Activated T-cell treated with anti-CD3 and anti-CD28 coated beads, Interleukin-2, amount 50 U/mL, for 4 hours (primary cell): ENCODE measurements at regions not wholly inside any gene's neighbourhood (a gene's known extent, or its start where the extent isn't known, plus 50 kb on each side); places are given as distances from the start of the nearest gene placed in this dataset.

ENCODE experiments used
- ATAC-seq, 2 donors: fragments of 200-7000 bp; cut with Tn5 transposase; one replicate each; pipeline ENCODE4 v1.10.0; 2021
- DNase-seq: peaks from one replicate; pipeline ENCODE4 v3.0.0-alpha.2; 2020
- H3K27me3 Mint-ChIP-seq: one replicate; pipeline ENCODE4 v1.8.0; 2021; ENCODE audit warnings: low read depth, mixed read lengths
- H3K36me3 Mint-ChIP-seq: one replicate; pipeline ENCODE4 v1.8.0; 2022; ENCODE audit warnings: mixed read lengths; ENCODE audit not compliant: insufficient read depth
- H3K4me1 Mint-ChIP-seq: one replicate; pipeline ENCODE4 v1.8.0; 2021; ENCODE audit warnings: low read depth, mixed read lengths
- H3K4me3 Mint-ChIP-seq: one replicate; pipeline ENCODE4 v1.8.0; 2021; ENCODE audit warnings: mild to moderate bottlenecking, moderate library complexity, mixed read lengths
- H3K9me3 Mint-ChIP-seq: one replicate; pipeline ENCODE4 v1.8.0; 2021; ENCODE audit warnings: mixed read lengths

DNA sequence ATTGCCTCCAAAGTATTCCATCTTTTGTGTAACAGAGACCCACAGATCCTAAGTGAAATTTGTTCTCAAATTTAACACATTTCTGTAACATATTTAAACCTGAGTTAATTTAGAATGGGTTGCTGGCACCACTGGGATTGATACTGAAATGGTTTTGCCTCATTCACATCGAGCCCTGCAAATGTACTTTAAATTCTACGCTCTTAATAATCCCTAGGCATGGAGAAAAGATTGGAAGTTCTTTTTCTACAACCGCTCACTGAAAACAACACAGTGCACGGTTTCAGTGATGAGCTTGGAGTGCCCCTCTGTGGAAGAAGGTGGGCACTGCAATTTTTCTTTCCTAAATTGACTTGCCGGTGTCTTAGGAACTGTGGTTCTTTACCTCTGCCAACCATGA is 109.9 kb upstream of the ATP11B start:
- H3K9me3 Mint-ChIP-seq, result no peaks in the 10 kb centered on the region
- H3K4me1 Mint-ChIP-seq, result peaks cover 10% of the 10 kb centered on the region
- H3K4me3 Mint-ChIP-seq, result peak overlapping the region; percentile 72
- DNase-seq (peak; percentile 45), ATAC-seq (peak; percentile 53 to 56)
- peaks cover 25% of the 10 kb centered on the region for H3K27me3 Mint-ChIP-seq
- H3K36me3 Mint-ChIP-seq, result no peaks in the 10 kb centered on the region

DNA sequence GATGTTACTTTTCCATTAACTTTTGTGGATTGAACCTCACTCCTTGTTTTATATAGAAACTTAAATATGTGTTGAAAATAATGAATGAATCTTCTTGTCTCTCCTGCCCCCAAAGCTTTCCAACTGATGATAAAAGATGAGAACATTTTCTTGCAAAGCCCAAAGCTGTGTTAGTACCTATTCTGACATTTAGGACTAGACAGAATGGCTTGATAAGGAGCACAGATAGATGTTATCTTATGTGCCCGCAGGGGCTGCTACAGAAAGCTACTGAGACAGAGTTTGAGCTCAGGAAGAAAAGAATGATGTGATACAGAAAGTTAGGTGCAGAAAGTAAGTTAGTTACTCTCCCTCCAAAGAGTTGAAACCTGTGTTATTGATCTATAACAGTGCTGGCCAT is 109.4 kb upstream of the ATP11B start:
- Mint-ChIP-seq H3K4me1 (peaks cover 10% of the 10 kb centered on the region), H3K27me3 (peaks cover 27% of the 10 kb centered on the region), H3K36me3 (no peaks in the 10 kb centered on the region), H3K9me3 (no peaks in the 10 kb centered on the region), H3K4me3 (no peak overlapping the region)
- ATAC-seq (no peak), DNase-seq (no peak)

DNA sequence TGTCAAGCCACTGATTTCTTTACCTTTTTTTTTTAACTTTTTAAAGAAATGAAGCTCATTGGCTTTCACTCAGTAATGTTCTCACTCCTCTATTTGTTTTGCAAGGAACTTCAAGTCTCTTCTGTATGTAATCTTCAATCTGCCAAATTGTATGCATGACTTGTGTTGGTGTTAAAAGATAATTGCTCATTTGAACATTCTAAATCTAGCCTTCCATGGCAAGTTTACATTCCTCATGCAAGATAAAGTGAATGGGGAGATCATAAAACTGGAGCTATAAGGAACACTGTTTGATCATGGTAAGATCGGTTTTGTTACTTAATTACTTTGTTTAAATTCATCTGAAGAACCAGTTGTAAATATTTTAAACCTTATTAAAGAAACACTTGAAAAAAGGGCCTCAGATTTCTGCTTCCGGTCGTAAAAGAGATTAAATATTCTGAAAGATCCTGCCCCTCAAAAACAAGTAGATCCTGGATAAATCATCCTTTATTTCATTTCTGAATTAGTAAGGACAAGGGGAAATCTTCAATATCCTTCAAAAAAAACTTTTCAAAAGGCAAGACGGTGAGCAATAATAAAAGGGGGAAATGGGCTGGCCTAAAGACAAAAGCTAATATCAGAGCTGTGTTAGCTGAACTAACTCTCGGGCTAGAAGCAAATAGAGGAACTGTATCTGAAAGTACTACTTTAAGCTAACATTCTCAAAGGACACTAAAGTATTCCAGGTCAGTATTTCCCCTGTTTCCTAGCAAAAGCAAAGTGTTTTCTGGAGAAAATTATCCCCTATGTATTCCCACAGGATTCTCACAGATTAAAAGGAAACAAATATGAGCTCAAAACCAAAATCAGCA is 107.0 kb upstream of the ATP11B start:
- H3K4me1 Mint-ChIP-seq, result peaks cover 10% of the 10 kb centered on the region
- peaks cover 30% of the 10 kb centered on the region for H3K27me3 Mint-ChIP-seq
- no peaks in the 10 kb centered on the region for H3K36me3 Mint-ChIP-seq
- H3K9me3 Mint-ChIP-seq, result no peaks in the 10 kb centered on the region
- no peak for DNase-seq
- no peak overlapping the region for H3K4me3 Mint-ChIP-seq
- ATAC-seq, result no peak

DNA sequence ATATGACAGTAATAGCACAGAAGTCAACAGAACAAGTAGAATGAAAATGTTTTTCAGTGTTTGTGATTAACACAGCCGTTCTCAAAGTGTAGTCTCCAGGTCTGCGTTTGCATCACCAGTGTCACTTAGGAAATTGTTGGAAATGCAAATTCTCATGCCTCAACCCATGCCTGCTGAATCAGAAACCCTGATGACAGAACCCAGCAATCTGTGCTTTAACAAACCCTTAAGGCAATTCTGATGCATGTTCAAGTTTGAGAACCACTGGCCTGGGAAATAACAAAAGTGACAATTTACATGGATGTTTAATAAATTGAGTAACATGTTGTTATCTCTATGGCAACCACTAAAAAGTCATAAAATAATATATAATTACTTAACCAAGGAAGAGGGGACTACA is 103.1 kb upstream of the ATP11B start:
- Mint-ChIP-seq H3K36me3 (no peaks in the 10 kb centered on the region), H3K9me3 (no peaks in the 10 kb centered on the region), H3K27me3 (peaks cover 13% of the 10 kb centered on the region), H3K4me1 (no peaks in the 10 kb centered on the region), H3K4me3 (no peak overlapping the region)
- DNase-seq (no peak), ATAC-seq (no peak)

DNA sequence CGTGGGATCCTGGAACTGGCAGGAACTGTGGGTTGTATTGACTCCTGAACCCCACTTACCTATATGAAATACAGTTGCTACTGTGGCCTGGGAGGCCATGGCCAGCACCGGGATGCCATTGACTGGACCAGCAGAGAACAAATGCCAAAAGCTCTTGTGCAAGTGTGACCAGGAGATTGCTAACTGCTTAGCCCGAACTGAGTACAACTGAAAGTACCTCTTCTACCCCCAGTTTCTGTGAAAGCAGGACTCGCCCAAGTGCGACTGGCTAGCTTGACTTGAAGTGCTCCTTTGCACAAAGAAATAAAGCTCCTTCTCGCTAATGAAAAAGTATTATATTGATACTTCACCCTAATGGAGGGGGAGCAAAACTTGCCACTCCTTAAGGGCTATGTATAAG is 101.3 kb upstream of the ATP11B start:
- H3K4me3 Mint-ChIP-seq, result no peak overlapping the region
- DNase-seq, result no peak
- no peaks in the 10 kb centered on the region for H3K36me3 Mint-ChIP-seq
- H3K9me3 Mint-ChIP-seq, result no peaks in the 10 kb centered on the region
- ATAC-seq, result no peak
- H3K4me1 Mint-ChIP-seq, result no peaks in the 10 kb centered on the region
- peaks cover 8% of the 10 kb centered on the region for H3K27me3 Mint-ChIP-seq

DNA sequence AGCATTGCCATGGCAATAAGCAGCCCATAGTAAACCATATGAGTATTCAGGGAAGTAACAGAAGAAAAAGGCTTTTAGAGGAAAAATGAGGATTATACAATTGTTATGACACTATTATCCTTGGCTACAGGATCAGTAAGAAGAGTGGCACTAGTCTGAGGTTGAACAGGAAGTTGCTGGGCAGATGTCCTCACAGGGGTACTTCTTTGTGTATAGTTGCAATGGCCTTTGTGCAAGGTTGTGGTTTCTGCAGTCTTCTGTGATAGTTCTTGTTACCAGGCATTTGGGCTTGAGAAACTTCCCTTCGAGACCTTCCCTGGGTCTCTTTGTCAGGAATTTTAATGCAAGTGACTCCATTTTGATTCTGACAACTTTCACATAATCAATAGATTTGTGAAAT is 100.6 kb upstream of the ATP11B start:
- no peak for DNase-seq
- no peaks in the 10 kb centered on the region for H3K36me3 Mint-ChIP-seq
- H3K9me3 Mint-ChIP-seq, result no peaks in the 10 kb centered on the region
- peaks cover 8% of the 10 kb centered on the region for H3K27me3 Mint-ChIP-seq
- H3K4me3 Mint-ChIP-seq, result no peak overlapping the region
- no peaks in the 10 kb centered on the region for H3K4me1 Mint-ChIP-seq
- no peak for ATAC-seq

DNA sequence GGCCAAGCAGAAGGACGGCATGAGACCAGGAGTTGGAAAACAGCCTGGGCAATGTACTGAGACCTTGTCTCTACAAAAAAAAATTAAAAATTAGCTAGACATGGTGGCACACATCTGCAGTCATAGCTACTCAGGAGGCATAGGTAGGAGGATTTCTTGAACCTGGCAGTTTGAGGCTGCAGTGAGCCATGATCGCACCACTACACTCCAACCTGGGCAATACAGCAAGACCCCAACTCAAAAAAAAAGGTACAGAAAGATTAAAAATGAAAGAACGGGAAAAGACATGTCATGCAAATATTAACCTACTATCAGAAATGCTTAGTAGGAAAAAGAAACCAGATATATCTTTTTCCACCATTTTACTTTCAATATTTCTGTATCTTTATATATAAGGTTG is 99.6 kb upstream of the ATP11B start:
- H3K9me3 Mint-ChIP-seq, result no peaks in the 10 kb centered on the region
- H3K36me3 Mint-ChIP-seq, result no peaks in the 10 kb centered on the region
- ATAC-seq (no peak), DNase-seq (no peak)
- peaks cover 8% of the 10 kb centered on the region for H3K27me3 Mint-ChIP-seq
- H3K4me3 Mint-ChIP-seq, result no peak overlapping the region
- no peaks in the 10 kb centered on the region for H3K4me1 Mint-ChIP-seq

DNA sequence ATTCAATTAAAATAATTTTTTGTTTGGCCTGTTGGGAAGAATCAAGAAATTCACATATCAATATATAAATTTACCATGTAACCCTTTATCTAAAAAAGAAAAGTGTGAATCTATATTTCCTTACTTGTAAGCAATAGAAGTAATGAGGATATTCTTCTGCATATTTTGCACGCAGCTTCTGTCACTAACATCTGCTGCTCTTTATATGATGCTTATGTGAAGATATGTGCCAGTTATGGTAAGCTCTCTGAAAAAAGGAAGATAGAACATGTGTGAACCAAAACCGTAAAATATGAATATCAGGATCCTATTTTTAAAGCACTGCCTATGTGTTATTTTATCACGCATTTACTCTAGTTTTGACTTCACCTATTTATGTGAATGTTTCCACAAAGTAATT is 96.4 kb upstream of the ATP11B start:
- no peaks in the 10 kb centered on the region for H3K4me1 Mint-ChIP-seq
- no peaks in the 10 kb centered on the region for H3K36me3 Mint-ChIP-seq
- H3K9me3 Mint-ChIP-seq, result no peaks in the 10 kb centered on the region
- ATAC-seq (no peak), DNase-seq (no peak)
- peaks cover 4% of the 10 kb centered on the region for H3K27me3 Mint-ChIP-seq
- no peak overlapping the region for H3K4me3 Mint-ChIP-seq

DNA sequence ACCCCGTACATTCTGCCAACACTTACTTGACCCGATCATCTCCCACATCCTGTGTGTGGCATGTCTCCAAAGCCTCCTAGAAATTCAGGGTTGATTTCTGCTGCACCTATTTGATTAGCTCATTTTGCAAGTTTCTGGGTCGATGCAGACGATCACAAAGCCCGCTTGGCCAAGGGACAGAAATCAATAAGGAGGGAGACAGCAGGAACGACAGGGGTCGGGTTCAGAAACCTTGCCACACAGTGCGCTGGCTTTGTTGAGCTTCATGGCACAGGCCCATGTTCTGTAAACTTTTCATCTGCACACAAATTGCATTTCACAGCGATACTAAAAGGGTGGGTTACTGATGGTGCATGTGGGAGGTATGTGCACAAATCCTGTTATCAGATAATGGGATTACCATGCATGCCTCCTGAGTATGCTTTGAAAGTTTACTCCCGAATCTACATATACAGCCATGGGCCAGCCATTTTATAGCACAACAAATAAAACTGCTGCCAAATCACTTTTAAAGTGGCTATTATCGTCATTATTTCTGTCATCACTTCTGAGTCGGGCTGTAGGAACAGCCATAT is 95.9 kb upstream of the ATP11B start:
- Mint-ChIP-seq H3K4me3 (no peak overlapping the region), H3K36me3 (no peaks in the 10 kb centered on the region), H3K27me3 (peaks cover 4% of the 10 kb centered on the region), H3K4me1 (no peaks in the 10 kb centered on the region), H3K9me3 (no peaks in the 10 kb centered on the region)
- ATAC-seq, result no peak
- DNase-seq, result no peak

DNA sequence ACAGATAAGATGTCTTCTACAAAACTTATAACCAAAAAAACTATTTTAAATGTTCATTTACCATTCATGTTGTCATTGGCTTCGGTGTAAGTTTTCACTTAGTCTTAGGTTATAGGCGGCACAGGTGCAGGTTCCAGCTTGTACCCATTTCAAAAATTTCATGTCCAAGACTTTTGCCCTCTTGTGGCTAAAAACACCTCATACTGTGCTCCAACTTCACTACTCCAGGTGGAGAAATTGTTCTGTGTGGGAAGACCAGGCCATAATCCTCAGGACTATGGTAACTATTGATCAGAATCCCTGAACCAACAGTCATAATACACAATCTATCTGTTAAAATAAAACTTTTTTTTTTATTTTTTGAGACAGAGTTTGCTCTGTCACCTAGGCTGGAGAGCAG is 95.2 kb upstream of the ATP11B start:
- DNase-seq (no peak), ATAC-seq (no peak)
- Mint-ChIP-seq H3K4me3 (no peak overlapping the region), H3K4me1 (no peaks in the 10 kb centered on the region), H3K9me3 (no peaks in the 10 kb centered on the region), H3K36me3 (no peaks in the 10 kb centered on the region), H3K27me3 (peaks cover 5% of the 10 kb centered on the region)

DNA sequence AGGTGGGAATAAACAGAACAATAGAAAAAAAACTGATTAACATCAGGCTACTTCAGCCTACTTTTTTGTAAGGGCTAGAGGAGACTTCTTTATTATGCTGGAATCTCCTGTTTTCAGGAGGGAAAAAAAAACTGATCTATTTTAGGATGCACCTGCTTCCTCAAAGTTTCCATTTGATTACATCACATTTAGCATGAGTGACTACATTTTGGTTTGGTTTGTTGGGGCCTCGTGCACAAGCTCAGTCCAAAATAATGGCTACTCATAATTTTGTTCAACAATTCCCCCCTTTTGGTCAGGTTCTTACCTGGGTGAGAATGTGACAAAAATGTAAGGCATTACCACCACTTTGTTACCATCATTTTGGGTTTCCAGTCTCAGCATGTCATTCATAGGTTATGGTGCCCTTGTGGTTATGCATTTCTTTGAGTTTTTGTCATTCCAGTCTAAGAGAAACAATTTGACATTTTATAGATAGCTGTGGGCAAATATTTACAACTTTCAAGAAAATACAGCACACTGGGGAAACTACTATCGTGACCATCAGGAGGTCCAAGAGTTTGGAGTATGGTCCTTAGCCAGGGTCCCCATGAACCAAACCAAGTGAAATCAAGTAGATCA is 93.6 kb upstream of the ATP11B start:
- ATAC-seq, result no peak
- no peak for DNase-seq
- no peak overlapping the region for H3K4me3 Mint-ChIP-seq
- H3K27me3 Mint-ChIP-seq, result peaks cover 11% of the 10 kb centered on the region
- H3K36me3 Mint-ChIP-seq, result no peaks in the 10 kb centered on the region
- no peaks in the 10 kb centered on the region for H3K4me1 Mint-ChIP-seq
- H3K9me3 Mint-ChIP-seq, result no peaks in the 10 kb centered on the region

DNA sequence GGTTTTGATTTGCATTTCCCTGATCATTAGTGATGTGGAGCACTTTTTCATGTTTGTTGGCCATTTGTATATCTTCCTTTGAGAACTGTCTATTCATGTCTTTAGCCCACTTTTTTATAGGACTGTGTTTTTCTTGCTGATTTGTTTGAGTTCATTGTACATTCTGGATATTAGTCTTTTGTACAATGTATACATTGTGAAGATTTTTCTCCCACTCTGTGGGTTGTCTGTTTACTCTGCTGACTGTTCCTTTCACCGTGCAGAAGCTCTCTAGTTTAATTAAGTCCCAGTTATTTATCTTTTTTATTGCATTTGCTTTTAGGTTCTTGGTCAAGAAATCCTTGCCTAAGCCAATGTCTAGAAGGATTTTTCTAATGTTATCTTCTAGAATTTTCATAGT is 91.1 kb upstream of the ATP11B start:
- H3K36me3 Mint-ChIP-seq, result no peaks in the 10 kb centered on the region
- DNase-seq (no peak), ATAC-seq (no peak)
- H3K4me3 Mint-ChIP-seq, result no peak overlapping the region
- no peaks in the 10 kb centered on the region for H3K4me1 Mint-ChIP-seq
- H3K27me3 Mint-ChIP-seq, result peaks cover 15% of the 10 kb centered on the region
- H3K9me3 Mint-ChIP-seq, result no peaks in the 10 kb centered on the region

DNA sequence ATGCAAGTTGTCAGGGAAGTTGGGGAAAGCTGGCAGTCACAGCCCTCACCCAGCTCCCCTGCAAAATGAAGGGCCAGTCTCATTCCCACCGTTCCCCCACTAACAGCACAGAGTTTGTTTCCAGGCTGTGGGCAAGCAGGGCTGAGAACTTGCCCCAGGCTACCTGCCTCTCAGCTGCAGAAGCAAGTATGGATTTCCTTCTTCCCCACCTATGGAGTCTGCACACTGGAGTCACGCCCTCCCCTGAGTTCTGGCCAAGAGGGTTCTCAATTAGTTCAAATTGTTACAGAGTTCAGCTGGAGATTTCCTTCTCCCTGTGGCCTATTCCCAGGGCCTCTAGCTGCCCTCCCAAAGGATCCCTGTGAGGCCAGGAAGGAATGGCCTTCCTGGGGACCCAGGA is 90.1 kb upstream of the ATP11B start:
- Mint-ChIP-seq H3K4me3 (no peak overlapping the region), H3K9me3 (no peaks in the 10 kb centered on the region), H3K4me1 (no peaks in the 10 kb centered on the region), H3K27me3 (peaks cover 15% of the 10 kb centered on the region), H3K36me3 (no peaks in the 10 kb centered on the region)
- DNase-seq (no peak), ATAC-seq (no peak)

DNA sequence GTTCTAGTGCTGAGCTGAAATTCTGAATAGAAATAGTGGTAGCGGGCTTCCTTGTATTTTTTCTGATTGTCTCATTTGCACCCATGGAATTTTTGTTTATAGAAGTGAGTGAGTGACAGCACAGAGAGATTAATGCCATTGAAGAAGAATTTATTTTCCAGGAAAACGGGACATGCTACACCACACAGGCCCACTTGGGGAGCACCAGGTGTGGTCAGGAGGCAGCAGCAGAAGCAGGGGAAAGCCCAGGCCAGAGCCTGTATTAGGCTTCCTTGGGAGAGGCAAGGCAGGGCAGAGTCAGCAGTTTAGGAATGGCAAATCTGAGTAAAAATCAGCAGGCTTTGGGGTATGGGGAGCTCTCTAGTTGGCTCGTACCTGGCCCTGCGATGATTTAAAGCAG is 88.4 kb upstream of the ATP11B start:
- ATAC-seq (no peak), DNase-seq (no peak)
- Mint-ChIP-seq H3K4me3 (no peak overlapping the region), H3K36me3 (no peaks in the 10 kb centered on the region), H3K9me3 (no peaks in the 10 kb centered on the region), H3K27me3 (peaks cover 15% of the 10 kb centered on the region), H3K4me1 (no peaks in the 10 kb centered on the region)

DNA sequence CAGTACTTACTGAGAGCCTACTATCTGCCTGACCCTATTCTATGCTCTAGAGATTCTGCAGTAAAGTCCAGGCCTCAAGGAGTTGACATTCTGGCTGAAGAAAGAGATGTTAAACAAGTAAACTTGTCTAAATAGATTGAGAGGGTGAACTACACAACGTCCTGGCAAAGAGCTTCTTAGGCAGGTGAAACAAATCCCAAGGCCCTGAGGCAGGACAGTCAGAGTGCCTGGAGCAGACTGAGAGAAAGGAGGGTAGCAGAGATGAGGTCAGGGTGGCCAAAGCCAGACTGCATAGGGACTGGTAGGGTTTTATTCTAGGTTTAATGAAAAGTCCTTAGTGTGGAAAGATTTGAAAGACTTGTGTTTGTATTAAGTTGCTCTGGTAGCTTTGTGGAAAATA is 84.5 kb upstream of the ATP11B start:
- no peaks in the 10 kb centered on the region for H3K9me3 Mint-ChIP-seq
- H3K27me3 Mint-ChIP-seq, result peaks cover 8% of the 10 kb centered on the region
- H3K36me3 Mint-ChIP-seq, result no peaks in the 10 kb centered on the region
- H3K4me3 Mint-ChIP-seq, result no peak overlapping the region
- DNase-seq (no peak), ATAC-seq (no peak)
- no peaks in the 10 kb centered on the region for H3K4me1 Mint-ChIP-seq
